Caco-2 (cell line): ENCODE measurements at regions not wholly inside any gene's neighbourhood (a gene's known extent, or its start where the extent isn't known, plus 50 kb on each side); places are given as distances from the start of the nearest gene placed in this dataset.
"Not testable (repeated sequence)": the region's sequence is repeated elsewhere in the genome, so short reads cannot be mapped to it uniquely, and the experiment has no call there.

ENCODE experiments used
- BruUV-seq: library from RNA; stranded (reverse); fragments of 400-500 nt; replicated peaks from 2 replicates; lab custom pipeline; 2021; lab: Mats Ljungman, UMichigan
- CTCF ChIA-PET: fragments of 300-600 bp; sonication (Branson Sonifier 250); formaldehyde crosslinking; loops from one replicate; lab custom pipeline; 2022; ENCODE audit warnings: antibody characterized with exemption; lab: Charles Lee
- POLR2A ChIA-PET: fragments of 300-600 bp; sonication (Branson Sonifier 250); formaldehyde crosslinking; loops from one replicate; lab custom pipeline; 2022; ENCODE audit warnings: antibody characterized with exemption; lab: Charles Lee
- DNase-seq, 2 experiments: peaks; one replicate each; pipeline versions ENCODE4 v3.0.0 to v3.0.0-alpha.2; 2020 to 2022
- H3K27me3 ChIP-seq: replicated peaks from 2 replicates; pipeline ENCODE4 v1.6.0; 2011; ENCODE audit warnings: low read length; ENCODE audit not compliant: control insufficient read depth, insufficient read depth
- H3K36me3 ChIP-seq: 2 replicates; pipeline ENCODE4 v1.5.1; 2011; ENCODE audit warnings: low read length; ENCODE audit not compliant: control insufficient read depth, insufficient read depth
- H3K4me1 ChIP-seq: fragments of 250-450 bp; sonication (Bioruptor Pico); 2 replicates; pipeline ENCODE4 v1.5.1; 2020; ENCODE audit warnings: mild to moderate bottlenecking
- H3K4me3 ChIP-seq: 2 replicates; pipeline ENCODE4 v1.5.1; 2011; ENCODE audit warnings: low read depth, mild to moderate bottlenecking, control low read depth, low read length
- H3K9me3 ChIP-seq: fragments of 250-450 bp; sonication (Bioruptor Pico); 2 replicates; pipeline ENCODE4 v1.5.1; 2020; ENCODE audit warnings: mild to moderate bottlenecking, moderate library complexity
- H3K27ac Mint-ChIP-seq: one replicate; pipeline ENCODE4 v1.8.0; 2022; ENCODE audit warnings: mixed read lengths; ENCODE audit not compliant: unreplicated experiment
- H3K27me3 Mint-ChIP-seq: one replicate; pipeline ENCODE4 v1.8.0; 2022; ENCODE audit warnings: mixed read lengths; ENCODE audit not compliant: insufficient read depth, unreplicated experiment
- H3K36me3 Mint-ChIP-seq: one replicate; pipeline ENCODE4 v1.8.0; 2022; ENCODE audit warnings: mild to moderate bottlenecking, mixed read lengths; ENCODE audit not compliant: insufficient read depth, unreplicated experiment
- H3K4me1 Mint-ChIP-seq: one replicate; pipeline ENCODE4 v1.8.0; 2022; ENCODE audit warnings: low read depth, mixed read lengths; ENCODE audit not compliant: unreplicated experiment
- H3K4me3 Mint-ChIP-seq: one replicate; pipeline ENCODE4 v1.8.0; 2022; ENCODE audit warnings: mild to moderate bottlenecking, moderate library complexity, mixed read lengths; ENCODE audit not compliant: unreplicated experiment
- H3K9me3 Mint-ChIP-seq: one replicate; pipeline ENCODE4 v1.8.0; 2022; ENCODE audit warnings: mixed read lengths; ENCODE audit not compliant: unreplicated experiment
- intact Hi-C: fragments of 100-400 bp; cut with micrococcal nuclease; formaldehyde crosslinking; loops from one replicate; pipeline ENCODE4 v1.10.0; 2022; ENCODE audit not compliant: unreplicated experiment

DNA sequence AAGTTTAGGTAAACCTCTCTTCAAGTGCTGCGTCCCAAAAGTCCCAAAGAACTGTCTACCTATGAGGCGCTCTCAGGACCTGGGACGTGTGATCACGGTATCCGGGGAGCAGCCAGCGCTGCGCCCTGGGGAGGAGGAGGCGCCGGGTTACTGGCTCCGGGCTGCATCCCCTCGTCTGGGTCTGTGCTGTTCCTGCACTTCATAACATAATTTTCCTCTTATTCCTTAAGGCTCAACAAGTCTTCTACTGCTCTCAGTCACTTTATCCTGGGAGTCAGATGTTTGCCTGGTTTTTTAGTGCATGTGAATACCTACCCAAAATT lies 629.3 kb downstream of the PRIM2 start:
- H3K36me3 Mint-ChIP-seq, DNase-seq, H3K27me3 ChIP-seq, H3K4me1 ChIP-seq, CTCF ChIA-PET, intact Hi-C loops, POLR2A ChIA-PET, BruUV-seq, H3K4me3 Mint-ChIP-seq, H3K27ac Mint-ChIP-seq, H3K4me1 Mint-ChIP-seq, H3K27me3 Mint-ChIP-seq, H3K4me3 ChIP-seq, H3K9me3 ChIP-seq, H3K9me3 Mint-ChIP-seq, H3K36me3 ChIP-seq: not testable (repeated sequence)

DNA sequence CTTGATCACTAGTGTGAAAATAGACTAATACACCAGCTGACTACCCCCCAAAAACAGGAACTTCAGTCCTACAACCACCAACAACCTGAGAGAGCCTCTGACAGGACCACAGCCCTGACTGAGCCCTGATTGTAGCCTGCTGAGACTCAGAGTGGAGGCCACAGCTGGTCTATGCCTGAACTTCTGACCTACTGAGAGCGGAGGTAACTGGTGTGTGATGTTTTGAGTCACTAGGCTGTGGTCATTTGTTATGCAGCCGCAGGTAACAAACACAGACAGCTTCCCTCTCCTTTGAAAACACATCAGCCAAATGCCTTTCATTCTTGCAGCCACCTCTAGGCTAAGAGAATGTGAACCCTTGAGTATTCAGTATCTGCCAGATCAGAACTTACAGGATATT lies 631.1 kb downstream of the PRIM2 start:
- H3K9me3 Mint-ChIP-seq, H3K36me3 ChIP-seq, CTCF ChIA-PET, intact Hi-C loops, H3K4me3 ChIP-seq, H3K4me1 ChIP-seq, H3K9me3 ChIP-seq, POLR2A ChIA-PET, H3K27me3 ChIP-seq, BruUV-seq, H3K4me3 Mint-ChIP-seq, H3K4me1 Mint-ChIP-seq, H3K27me3 Mint-ChIP-seq, DNase-seq, H3K27ac Mint-ChIP-seq, H3K36me3 Mint-ChIP-seq: not testable (repeated sequence)

DNA sequence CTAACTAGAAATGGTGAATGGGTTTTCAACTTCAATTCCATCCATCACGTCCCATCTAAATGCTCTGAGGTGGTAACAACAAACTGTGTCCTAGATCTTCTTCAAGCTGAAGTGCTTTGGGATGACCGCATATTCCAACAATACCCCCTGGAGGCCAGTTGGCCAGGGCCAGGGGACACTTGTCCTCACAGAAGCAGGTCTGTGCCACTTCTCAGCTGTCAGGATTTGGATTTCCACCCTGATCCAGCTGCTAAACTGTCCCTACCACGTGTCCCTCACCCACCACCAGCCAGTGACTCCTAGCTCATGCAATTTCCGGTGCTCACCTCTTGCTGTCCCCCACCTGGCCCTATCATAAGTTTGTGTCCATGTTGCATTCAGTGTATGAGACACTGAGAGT lies 633.0 kb downstream of the PRIM2 start:
- H3K27me3 ChIP-seq, H3K4me3 Mint-ChIP-seq, CTCF ChIA-PET, H3K36me3 ChIP-seq, H3K36me3 Mint-ChIP-seq, H3K9me3 ChIP-seq, H3K4me1 Mint-ChIP-seq, DNase-seq, H3K4me1 ChIP-seq, H3K9me3 Mint-ChIP-seq, H3K27ac Mint-ChIP-seq, BruUV-seq, intact Hi-C loops, H3K27me3 Mint-ChIP-seq, POLR2A ChIA-PET, H3K4me3 ChIP-seq: not testable (repeated sequence)

DNA sequence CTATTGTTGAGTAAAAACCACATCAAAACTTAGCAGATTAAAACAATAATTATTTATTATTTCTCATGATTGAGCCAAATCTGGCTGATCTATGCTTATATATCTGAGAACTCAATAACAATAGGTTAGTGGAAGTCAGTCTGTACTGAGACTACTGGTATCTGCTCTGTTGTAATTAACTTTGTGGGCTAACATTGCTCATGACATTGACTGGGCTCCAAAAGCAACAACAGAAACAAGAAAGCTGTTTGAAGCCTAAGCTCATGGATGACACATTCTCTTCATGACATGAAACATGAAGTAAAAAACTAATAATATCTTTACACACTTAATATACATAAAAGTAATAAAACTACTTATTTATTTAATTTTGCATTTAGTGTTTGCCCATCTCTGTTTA lies 649.3 kb downstream of the PRIM2 start:
- H3K4me1 ChIP-seq, H3K36me3 Mint-ChIP-seq, H3K27me3 ChIP-seq, H3K27ac Mint-ChIP-seq, CTCF ChIA-PET, POLR2A ChIA-PET, H3K4me1 Mint-ChIP-seq, H3K9me3 ChIP-seq, H3K4me3 ChIP-seq, DNase-seq, intact Hi-C loops, H3K36me3 ChIP-seq, H3K4me3 Mint-ChIP-seq, H3K27me3 Mint-ChIP-seq, BruUV-seq, H3K9me3 Mint-ChIP-seq: not testable (repeated sequence)

DNA sequence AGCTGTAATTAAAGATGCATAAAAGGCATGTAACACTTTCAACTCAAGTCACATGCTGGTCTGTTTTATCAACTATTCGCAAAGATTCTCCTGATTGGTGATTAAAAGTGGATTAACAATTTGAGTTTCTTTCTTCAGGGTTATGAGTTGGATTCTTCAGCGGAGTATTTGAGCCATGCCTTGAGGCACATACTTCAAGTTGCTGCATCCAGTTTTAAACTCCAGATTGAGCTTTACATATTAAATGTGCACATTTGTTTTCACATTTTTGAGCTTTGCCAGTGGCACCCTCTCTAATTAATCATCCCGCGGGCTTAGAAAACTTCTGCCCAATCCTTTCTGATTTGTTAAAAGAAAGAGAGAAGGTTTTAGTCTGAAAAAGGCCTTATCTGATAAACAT lies 654.5 kb downstream of the PRIM2 start:
- intact Hi-C loops, POLR2A ChIA-PET, H3K4me3 Mint-ChIP-seq, BruUV-seq, H3K27me3 Mint-ChIP-seq, H3K4me1 Mint-ChIP-seq, H3K4me1 ChIP-seq, CTCF ChIA-PET, H3K9me3 Mint-ChIP-seq, H3K27me3 ChIP-seq, DNase-seq, H3K27ac Mint-ChIP-seq, H3K36me3 ChIP-seq, H3K9me3 ChIP-seq, H3K36me3 Mint-ChIP-seq, H3K4me3 ChIP-seq: not testable (repeated sequence)
